H9 (cell line): ENCODE measurements at regions not wholly inside any gene's neighbourhood (a gene's known extent, or its start where the extent isn't known, plus 50 kb on each side); places are given as distances from the start of the nearest gene placed in this dataset.

Experiments
- DNase-seq: peaks from one replicate; pipeline ENCODE4 v3.0.0-alpha.2; 2017
- H2AFZ ChIP-seq: one replicate; pipeline ENCODE4 v1.6.1; 2013; ENCODE audit warnings: mild to moderate bottlenecking, low read length, control low read depth, moderate library complexity
- H2AK5ac ChIP-seq: 2 replicates; pipeline ENCODE4 v1.6.1; 2013; ENCODE audit warnings: low read length, control low read depth, mixed read lengths; ENCODE audit not compliant: insufficient read length
- H2BK120ac ChIP-seq: one replicate; pipeline ENCODE4 v1.6.1; 2013; ENCODE audit warnings: low read depth, mild to moderate bottlenecking, low read length, control low read depth, inconsistent platforms; ENCODE audit not compliant: poor library complexity, severe bottlenecking
- H2BK12ac ChIP-seq: 2 replicates; pipeline ENCODE4 v1.6.1; 2013; ENCODE audit warnings: low read length, control low read depth, mixed read lengths, low read depth; ENCODE audit not compliant: insufficient read length
- H2BK15ac ChIP-seq: 2 replicates; pipeline ENCODE4 v1.6.1; 2013; ENCODE audit warnings: low read depth, low read length, control low read depth
- H2BK20ac ChIP-seq: one replicate; pipeline ENCODE4 v1.6.1; 2013; ENCODE audit warnings: low read depth, mild to moderate bottlenecking, low read length, control low read depth, inconsistent platforms; ENCODE audit not compliant: poor library complexity, severe bottlenecking
- H2BK5ac ChIP-seq: 2 replicates; pipeline ENCODE4 v1.6.1; 2013; ENCODE audit warnings: low read length, control low read depth, mixed read lengths; ENCODE audit not compliant: insufficient read length
- H3K14ac ChIP-seq: 2 replicates; pipeline ENCODE4 v1.6.1; 2013; ENCODE audit warnings: low read length, control low read depth; ENCODE audit not compliant: insufficient read depth
- H3K18ac ChIP-seq: 2 replicates; pipeline ENCODE4 v1.6.1; 2013; ENCODE audit warnings: low read depth, mild to moderate bottlenecking, mixed read lengths, low read length, control low read depth; ENCODE audit not compliant: insufficient read length
- H3K23ac ChIP-seq: 2 replicates; pipeline ENCODE4 v1.6.1; 2013; ENCODE audit warnings: low read length, control low read depth, mixed read lengths, low read depth; ENCODE audit not compliant: insufficient read length
- H3K23me2 ChIP-seq: 2 replicates; pipeline ENCODE4 v1.6.1; 2013; ENCODE audit warnings: low read depth, mild to moderate bottlenecking, mixed read lengths, low read length, control low read depth; ENCODE audit not compliant: insufficient read length, poor library complexity, severe bottlenecking
- H3K27ac ChIP-seq: 2 replicates; pipeline ENCODE4 v1.5.1; 2013; ENCODE audit warnings: low read length, control low read depth, mixed read lengths, low read depth; ENCODE audit not compliant: insufficient read length
- H3K27me3 ChIP-seq: 2 replicates; pipeline ENCODE4 v1.6.1; 2013; ENCODE audit warnings: low read length, control low read depth, inconsistent platforms; ENCODE audit not compliant: insufficient read depth
- H3K4ac ChIP-seq: 2 replicates; pipeline ENCODE4 v1.6.1; 2013; ENCODE audit warnings: low read depth, mild to moderate bottlenecking, control low read depth, inconsistent platforms, low read length, moderate library complexity
- H3K4me1 ChIP-seq: 2 replicates; pipeline ENCODE4 v1.6.1; 2013; ENCODE audit warnings: low read length, control low read depth, inconsistent platforms; ENCODE audit not compliant: insufficient read depth
- H3K4me2 ChIP-seq: 2 replicates; pipeline ENCODE4 v1.6.1; 2013; ENCODE audit warnings: low read length, control low read depth, mixed read lengths; ENCODE audit not compliant: insufficient read length, insufficient read depth
- H3K56ac ChIP-seq: 2 replicates; pipeline ENCODE4 v1.6.1; 2013; ENCODE audit warnings: low read depth, mild to moderate bottlenecking, mixed read lengths, low read length, control low read depth; ENCODE audit not compliant: insufficient read length
- H3K79me1 ChIP-seq: 2 replicates; pipeline ENCODE4 v1.6.1; 2013; ENCODE audit warnings: low read depth, mild to moderate bottlenecking, moderate library complexity, low read length, control low read depth, inconsistent platforms; ENCODE audit not compliant: insufficient read depth, poor library complexity, severe bottlenecking
- H3K79me2 ChIP-seq: 2 replicates; pipeline ENCODE4 v1.6.1; 2013; ENCODE audit warnings: low read length, control low read depth, inconsistent platforms; ENCODE audit not compliant: insufficient read depth
- H3K9ac ChIP-seq: 2 replicates; pipeline ENCODE4 v1.6.1; 2013; ENCODE audit warnings: low read length, control low read depth, mixed read lengths; ENCODE audit not compliant: insufficient read length; ENCODE audit errors: extremely low read depth
- H3K9me3 ChIP-seq: one replicate; pipeline ENCODE4 v1.6.1; 2013; ENCODE audit warnings: low read depth, low read length, inconsistent platforms; ENCODE audit not compliant: control insufficient read depth
- H3T11ph ChIP-seq: one replicate; pipeline ENCODE4 v1.6.1; 2013; ENCODE audit warnings: mild to moderate bottlenecking, low read length, control low read depth, inconsistent platforms
- H4K20me1 ChIP-seq: one replicate; pipeline ENCODE4 v1.6.1; 2013; ENCODE audit not compliant: control insufficient read depth, insufficient read length, insufficient read depth
- H4K5ac ChIP-seq: 2 replicates; pipeline ENCODE4 v1.6.1; 2013; ENCODE audit warnings: low read depth, mild to moderate bottlenecking, mixed read lengths, low read length, control low read depth; ENCODE audit not compliant: insufficient read length
- H4K8ac ChIP-seq: replicated peaks from 2 replicates; pipeline ENCODE4 v1.6.1; 2013; ENCODE audit warnings: low read length, control low read depth, mixed read lengths, low read depth; ENCODE audit not compliant: insufficient read length
- H4K91ac ChIP-seq: 2 replicates; pipeline ENCODE4 v1.6.1; 2013; ENCODE audit warnings: low read depth, mild to moderate bottlenecking, moderate library complexity, mixed read lengths, low read length, control low read depth; ENCODE audit not compliant: insufficient read length
- H3K27ac Mint-ChIP-seq, 3 experiments: 2 replicates in 2 of 3; 3 replicates in 1 of 3; pipeline ENCODE4 v1.8.0; 2020 to 2021; ENCODE audit warnings: mixed read lengths in 3 of 3, mild to moderate bottlenecking in 1 of 3, moderate library complexity in 1 of 3
- H3K27me3 Mint-ChIP-seq: 2 replicates; pipeline ENCODE4 v1.8.0; 2021; ENCODE audit warnings: low read depth, mild to moderate bottlenecking, moderate library complexity, mixed read lengths
- H3K36me3 Mint-ChIP-seq, 3 experiments: 2 replicates in 2 of 3; 3 replicates in 1 of 3; pipeline ENCODE4 v1.8.0; 2020 to 2021; ENCODE audit warnings: low read depth in 3 of 3, mixed read lengths in 3 of 3; ENCODE audit not compliant: insufficient read depth in 1 of 3
- H3K4me1 Mint-ChIP-seq, 2 experiments: 2 replicates each; pipeline ENCODE4 v1.8.0; 2020; ENCODE audit warnings: mixed read lengths in 2 of 2
- H3K4me3 Mint-ChIP-seq, 2 experiments: 2 replicates in 1 of 2; 3 replicates in 1 of 2; pipeline ENCODE4 v1.8.0; 2020 to 2021; ENCODE audit warnings: mild to moderate bottlenecking in 2 of 2, mixed read lengths in 2 of 2, moderate library complexity in 1 of 2
- H3K9me3 Mint-ChIP-seq, 2 experiments: 2 replicates in 1 of 2; 3 replicates in 1 of 2; pipeline ENCODE4 v1.8.0; 2020; ENCODE audit warnings: mild to moderate bottlenecking in 2 of 2, mixed read lengths in 2 of 2, moderate library complexity in 1 of 2
- CTCF ChIP-seq: fragments of 200-600 bp; sonication (generic); conservative IDR thresholded peaks from 3 replicates; pipeline ENCODE4 v1.8.0; 2021; ENCODE audit warnings: antibody characterized with exemption, mild to moderate bottlenecking
- whole genome bisulfite sequencing: extraction: QIAGEN DNeasy Blood & Tissue Kit; methylation state at CpG from one replicate; pipeline ENCODE4 v1.1.7; 2013; ENCODE audit warnings: missing lambda C conversion rate, low lambda C conversion rate, mixed read lengths; ENCODE audit not compliant: insufficient read length; ENCODE audit errors: extremely low coverage; 5-methylcytosine and 5-hydroxymethylcytosine counted together

GRCh38 chr2:51297488-51297887 is 265.6 kb upstream of the NRXN1 start:
- Histone ChIP-seq H2BK15ac (no peak overlapping the region), H3K27ac (no peak overlapping the region), H3K14ac (no peak overlapping the region), H2AK5ac (no peak overlapping the region), H3K4me1 (no peaks in the 10 kb centered on the region; the same call in 1 of the 2 replicates), H3K9me3 (no peaks in the 10 kb centered on the region), H3K18ac (no peak overlapping the region), H3K56ac (no peak overlapping the region), H3K4ac (no peak overlapping the region), H2BK20ac (no peak overlapping the region), H2BK5ac (no peak overlapping the region), H3K27me3 (no peaks in the 10 kb centered on the region), H4K5ac (no peak overlapping the region), H4K20me1 (no peaks in the 10 kb centered on the region), H2AFZ (no peak overlapping the region), H3K79me2 (no peaks in the 10 kb centered on the region), H3K23me2 (no peaks in the 10 kb centered on the region), H4K8ac (no peak overlapping the region), H4K91ac (no peak overlapping the region), H3K79me1 (no peaks in the 10 kb centered on the region), H3T11ph (no peak overlapping the region), H2BK12ac (no peak overlapping the region), H3K9ac (no peak overlapping the region), H3K4me2 (no peak overlapping the region), H3K23ac (no peak overlapping the region), H2BK120ac (no peak overlapping the region)
- H3K27ac Mint-ChIP-seq, result no peak overlapping the region
- no peak for DNase-seq
- H3K4me1 Mint-ChIP-seq, result peaks cover 7 to 8% of the 10 kb centered on the region in 2 experiments
- no peaks in the 10 kb centered on the region for H3K27me3 Mint-ChIP-seq
- H3K36me3 Mint-ChIP-seq, result no peaks in the 10 kb centered on the region
- no peaks in the 10 kb centered on the region for H3K9me3 Mint-ChIP-seq
- no peak overlapping the region for H3K4me3 Mint-ChIP-seq
- no CpG with 5 or more reads among the region's 1 CpG for WGBS
- TF ChIP-seq CTCF, result no peak
